GM18868 (cell line): ENCODE measurements at regions not wholly inside any gene's neighbourhood (a gene's known extent, or its start where the extent isn't known, plus 50 kb on each side); places are given as distances from the start of the nearest gene placed in this dataset.
A peak's percentile ranks its signal among the peaks of the same experiment; 100 is the strongest.
"Not testable (repeated sequence)": the region's sequence is repeated elsewhere in the genome, so short reads cannot be mapped to it uniquely, and the experiment has no call there.

Experiments used
- ATAC-seq: cut with Tn5 transposase; IDR thresholded peaks from one replicate; pipeline ENCODE4 v1.9.1; 2021; ENCODE audit warnings: mild to moderate bottlenecking, moderate library complexity; ENCODE audit not compliant: unreplicated experiment

DNA sequence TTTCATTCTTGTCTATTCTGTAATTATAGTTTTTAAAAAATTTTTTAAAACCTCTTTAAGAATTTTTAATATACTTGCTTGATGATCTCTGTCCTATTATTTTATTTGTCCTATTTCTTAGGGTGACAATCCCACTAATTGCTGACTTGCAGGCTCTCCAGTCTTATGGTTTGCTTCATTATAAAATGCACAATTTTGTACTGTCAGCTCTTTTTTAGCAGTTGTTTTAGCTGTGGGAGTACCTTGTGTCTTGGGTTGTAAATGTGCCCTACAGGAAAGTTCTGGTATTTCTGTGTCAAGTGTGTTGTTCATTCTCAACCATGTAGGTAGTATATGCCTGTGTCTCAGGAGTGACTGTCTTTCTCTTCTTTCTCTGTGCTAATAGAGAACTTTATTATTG is 118.2 kb upstream of the IL15 start:
- ATAC-seq = no peak

DNA sequence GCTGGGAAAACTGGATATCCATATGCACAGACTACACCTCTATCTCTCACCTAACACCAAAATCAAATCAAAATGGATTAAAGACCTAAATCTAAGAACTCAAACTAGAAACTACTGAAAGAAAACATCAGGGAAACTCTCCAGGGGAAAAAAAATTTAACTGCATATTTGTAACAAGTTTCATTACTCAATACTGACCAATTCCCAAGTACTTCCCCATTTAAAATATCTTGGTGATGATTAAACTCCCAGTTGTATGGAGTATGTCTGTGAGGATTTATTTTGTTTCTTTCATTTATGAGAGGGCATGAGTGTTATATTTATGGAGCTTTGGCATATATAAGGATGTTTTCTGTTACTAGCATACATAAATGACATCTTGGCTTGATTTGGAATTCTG is 112.3 kb upstream of the IL15 start:
- no peak for ATAC-seq

DNA sequence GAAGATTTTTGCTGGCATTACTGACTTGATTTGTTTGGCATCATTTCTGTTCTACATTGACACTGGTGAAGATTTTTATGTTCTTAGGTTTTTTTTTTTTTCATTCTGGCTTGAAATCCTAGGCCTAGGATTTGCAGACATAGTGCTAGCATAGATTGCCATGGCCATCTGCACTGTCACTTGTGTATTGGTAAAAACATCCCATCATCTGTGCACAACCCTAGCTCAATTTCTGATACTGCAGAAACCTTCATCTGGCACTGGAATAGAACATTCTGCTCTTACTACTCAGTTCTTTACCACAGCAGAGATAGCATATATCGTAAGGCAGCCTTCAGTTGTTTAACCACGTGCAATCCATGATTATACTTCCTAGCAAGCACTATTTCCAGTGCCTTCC is 111.5 kb upstream of the IL15 start:
- no peak for ATAC-seq

DNA sequence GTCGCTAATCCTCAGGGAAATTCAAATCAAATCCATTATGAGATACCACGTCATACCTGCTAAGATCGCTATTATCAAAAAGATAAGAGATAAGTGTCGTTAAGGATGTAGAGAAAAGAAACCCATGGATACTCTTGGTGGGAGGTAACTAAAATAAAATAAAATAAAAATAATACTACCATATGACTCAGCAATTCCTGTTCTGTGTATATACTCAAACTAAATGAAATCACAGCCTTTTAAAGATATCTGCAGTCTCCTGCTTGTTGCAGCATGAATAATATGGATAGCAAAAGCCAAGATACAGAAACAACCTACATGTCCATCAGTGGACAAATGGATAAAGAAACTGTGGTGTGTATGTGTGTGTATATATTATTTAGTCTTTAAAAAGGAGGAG is 105.8 kb upstream of the IL15 start:
- ATAC-seq = no peak

DNA sequence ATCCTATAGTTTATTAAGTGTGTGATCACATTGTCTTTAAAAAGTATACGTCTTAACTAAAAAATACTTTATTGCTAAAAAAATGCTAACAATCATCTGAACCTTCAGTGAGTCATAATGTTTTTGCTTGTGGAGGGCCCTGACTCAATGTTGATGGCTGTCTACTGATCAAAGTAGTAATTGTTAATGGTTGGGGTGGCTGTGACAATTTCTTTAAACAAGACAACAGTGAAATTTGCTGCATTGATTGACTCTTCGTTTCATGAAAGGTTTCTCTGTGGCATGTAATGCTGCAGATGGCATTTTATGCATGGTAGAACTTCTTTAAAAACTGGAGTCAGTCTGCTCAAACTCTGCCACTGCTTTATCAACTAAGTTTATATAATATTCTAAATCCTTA is 101.4 kb upstream of the IL15 start:
- no peak for ATAC-seq

DNA sequence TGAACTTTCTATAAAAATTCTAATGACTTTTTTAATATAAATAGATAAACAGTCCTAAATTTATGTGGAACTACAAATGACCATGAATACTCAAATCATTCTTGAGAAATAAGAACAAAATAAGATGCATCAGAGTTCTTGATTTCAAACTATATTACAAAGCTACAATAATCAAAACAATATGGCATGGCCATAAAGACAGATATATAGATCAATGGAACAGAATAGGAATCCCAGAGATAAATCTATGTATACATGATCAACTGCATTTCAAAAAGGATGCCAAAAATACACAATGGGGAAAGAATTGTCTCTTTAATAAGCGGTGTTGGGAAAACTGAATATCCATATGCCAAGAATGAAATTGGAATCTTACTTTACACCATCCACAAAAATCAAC is 98.4 kb upstream of the IL15 start:
- no peak for ATAC-seq

DNA sequence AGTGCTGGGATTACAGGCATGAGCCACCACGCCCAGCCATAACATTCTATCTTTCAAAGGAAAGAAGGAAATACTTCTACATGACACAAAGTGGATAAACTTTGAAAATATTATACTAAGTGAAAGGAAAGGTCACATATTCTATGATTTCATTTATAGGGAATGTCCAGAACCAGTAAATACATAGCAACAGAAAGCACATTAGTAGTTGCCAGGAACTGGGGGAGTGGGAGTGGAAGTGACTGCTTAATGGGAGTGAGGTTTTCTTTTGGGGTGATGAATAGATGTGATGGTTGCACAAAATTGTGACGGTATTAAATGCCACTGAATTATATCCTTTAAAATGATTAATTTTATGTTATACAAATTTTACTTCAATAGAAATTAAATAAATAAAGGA is 95.7 kb upstream of the IL15 start:
- no peak for ATAC-seq

DNA sequence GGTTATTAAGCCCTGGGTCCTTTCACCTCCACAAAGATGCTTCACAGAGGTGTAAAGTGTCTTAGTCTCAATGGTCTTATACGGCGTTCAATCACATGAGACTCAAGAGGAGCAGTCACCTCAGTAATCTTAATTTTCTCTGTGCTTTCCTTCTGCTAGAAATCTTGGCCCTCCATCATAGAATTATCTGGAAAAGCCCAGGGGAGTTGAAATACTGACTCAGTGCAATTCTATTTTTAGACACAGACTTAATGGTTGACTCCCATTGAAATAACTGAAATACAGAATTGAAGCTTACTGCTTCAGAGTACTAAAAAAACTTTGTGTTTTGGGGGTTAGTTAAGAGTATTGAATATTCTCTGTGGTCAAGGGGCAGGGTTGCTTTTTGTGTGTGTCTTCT is 94.5 kb upstream of the IL15 start:
- no peak for ATAC-seq

DNA sequence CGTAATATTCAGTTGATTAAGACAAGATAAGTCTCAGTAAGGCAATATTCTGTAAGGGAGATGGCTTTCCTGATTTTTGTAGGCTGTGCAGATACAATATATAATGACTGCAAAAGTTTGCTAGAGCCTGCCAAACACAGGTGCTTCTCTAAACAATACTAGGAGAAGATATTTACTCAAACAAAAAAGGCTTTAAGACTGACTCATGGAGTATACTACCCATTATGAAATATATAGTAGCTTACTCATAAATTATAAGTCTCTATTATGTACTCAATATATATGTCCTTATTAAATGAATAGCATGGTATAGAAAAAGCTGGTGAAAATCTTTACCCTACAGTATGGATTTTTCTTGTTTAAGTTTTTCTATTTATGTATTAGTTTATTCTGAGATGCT is 93.2 kb upstream of the IL15 start:
- ATAC-seq = no peak

DNA sequence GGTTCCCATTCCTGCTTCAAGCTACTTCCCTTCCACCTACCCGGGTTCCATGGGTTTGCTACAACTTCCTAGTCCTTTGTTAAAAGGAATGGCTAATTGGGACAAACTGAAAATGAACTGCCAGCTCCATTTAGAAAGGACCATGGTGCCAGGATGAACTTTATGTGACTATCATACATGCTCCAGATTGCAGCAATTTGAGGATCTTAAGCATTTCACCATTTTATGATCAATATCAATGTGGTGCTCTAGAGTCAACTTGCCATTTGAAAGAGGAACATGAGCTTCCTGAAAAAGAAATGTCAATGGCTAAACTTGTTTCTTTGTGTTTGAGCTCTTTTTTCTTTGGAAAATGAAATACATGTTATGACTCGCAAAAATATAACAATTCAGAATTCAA is 92.7 kb upstream of the IL15 start:
- no peak for ATAC-seq

DNA sequence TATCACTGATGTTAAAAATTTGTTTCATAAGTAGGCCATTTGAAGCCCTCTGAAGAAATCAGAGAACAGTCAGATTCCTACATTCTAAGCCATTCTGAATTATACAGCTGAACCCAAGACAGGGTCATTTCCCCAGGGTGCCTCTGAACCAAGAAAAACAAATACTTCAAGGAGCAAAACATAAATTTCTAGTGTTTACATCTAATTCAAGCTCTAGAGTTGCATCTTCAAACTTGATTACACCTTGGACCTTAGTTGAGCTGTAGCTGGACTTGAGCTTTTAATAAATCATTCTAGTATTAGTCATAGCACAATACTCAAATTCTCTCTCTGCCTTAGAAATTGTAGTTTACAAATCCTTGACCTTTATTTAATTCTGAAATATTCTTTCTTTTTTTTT is 87.6 kb upstream of the IL15 start:
- ATAC-seq = no peak

DNA sequence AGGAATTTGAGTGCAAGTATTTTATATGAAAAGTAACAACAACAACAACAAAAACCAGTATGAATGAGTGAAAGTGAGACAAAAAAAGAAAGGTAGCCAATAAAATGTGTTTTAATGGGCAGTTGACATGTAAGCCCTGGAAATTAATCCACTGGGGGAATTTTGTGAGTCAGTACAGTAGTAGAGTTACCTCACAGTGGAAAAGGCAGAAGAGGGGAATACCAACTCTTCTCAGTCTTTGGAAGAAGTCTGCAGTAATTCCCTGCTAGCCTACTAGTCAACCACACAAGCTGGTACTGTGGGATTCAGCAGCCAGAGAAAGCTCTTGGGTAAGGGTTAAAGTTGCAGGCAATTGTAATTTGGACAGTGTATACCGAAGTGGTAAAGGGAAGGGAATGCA is 76.3 kb upstream of the IL15 start:
- ATAC-seq = peak; percentile 94

DNA sequence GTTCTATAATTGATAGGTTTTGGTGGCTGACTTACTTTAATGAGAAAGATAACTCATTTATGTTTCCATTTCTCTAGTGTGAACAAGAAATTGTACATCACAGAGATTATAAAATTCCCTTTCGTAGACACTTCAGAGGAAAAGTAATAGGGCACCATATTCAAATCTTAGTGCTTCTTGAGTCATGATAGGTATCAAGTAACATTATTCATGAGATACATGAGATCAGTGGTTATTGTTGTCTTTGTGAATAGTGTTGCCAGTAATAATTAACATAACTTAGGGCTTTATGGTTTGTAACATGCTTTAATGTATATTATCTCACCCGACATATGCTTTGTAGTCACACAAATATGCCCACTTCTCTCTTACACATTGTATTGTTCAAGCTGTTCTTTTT is 73.7 kb upstream of the IL15 start:
- no peak for ATAC-seq

DNA sequence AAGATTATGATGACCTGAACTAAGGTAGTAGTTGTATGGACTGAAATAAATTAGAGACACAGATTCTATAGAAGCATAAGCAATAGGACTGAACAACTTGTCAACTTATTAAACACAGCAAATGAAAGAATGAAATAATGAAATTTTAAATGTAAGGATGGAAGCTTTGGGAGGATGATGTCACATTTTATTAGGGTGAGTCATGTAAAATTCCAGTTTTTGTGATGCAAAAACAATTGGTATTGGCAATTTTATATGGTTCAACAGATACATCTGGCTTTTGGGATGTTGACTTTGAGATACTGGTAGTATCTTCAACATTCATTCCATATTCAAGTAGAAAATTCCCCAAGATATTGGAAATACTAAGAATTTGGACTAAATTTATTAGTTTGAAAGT is 72.7 kb upstream of the IL15 start:
- ATAC-seq = no peak

DNA sequence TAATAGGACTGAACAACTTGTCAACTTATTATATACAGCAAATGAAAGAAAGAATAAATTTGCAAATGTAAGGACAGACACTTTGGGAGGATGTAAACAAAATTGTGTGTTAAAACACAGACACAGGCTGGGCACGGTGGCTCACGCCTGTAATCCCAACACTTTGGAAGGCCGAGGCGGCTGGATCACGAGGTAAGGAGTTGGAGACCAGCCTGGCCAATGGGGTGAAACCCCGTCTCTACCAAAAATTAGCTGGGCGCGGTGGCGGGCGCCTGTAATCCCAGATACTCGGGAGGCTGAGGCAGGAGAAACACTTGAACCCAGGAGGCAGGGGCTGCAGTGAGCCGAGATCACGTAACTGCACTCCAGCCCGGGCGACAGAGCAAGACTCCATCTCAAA is 71.4 kb upstream of the IL15 start:
- ATAC-seq = not testable (repeated sequence)

DNA sequence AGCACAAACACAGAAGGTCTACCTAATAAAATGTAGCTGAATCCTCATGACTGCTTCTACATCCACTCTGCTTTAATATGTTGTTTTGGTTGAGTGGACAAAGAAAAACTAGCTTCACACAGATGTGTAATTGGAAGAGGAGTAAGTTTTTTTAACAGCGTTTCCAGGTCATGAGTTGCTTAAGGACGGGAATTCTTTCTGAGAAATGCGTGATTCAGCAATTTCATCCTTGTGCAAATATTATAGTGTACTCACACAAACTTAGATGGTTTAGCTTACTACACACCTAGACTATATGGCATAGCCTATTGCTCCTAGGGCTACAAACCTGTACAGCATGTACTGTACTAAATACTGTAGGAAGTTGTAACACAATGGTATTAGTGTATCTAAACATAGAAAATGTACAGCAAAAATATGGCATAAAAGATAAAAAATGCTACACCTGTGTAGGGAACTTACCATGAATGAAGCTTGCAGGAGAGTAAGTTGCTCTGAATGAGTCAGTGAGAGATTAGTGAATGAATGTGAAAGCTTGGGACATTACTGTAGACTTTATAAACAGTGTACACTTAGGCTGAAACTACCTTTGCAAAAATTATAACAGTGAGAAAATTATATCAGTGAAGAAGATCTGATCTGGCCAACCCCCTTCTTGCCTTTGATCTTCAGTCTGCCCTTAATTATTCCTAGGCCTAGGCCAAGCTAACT is 70.8 kb upstream of the IL15 start:
- ATAC-seq = peak; percentile 86

DNA sequence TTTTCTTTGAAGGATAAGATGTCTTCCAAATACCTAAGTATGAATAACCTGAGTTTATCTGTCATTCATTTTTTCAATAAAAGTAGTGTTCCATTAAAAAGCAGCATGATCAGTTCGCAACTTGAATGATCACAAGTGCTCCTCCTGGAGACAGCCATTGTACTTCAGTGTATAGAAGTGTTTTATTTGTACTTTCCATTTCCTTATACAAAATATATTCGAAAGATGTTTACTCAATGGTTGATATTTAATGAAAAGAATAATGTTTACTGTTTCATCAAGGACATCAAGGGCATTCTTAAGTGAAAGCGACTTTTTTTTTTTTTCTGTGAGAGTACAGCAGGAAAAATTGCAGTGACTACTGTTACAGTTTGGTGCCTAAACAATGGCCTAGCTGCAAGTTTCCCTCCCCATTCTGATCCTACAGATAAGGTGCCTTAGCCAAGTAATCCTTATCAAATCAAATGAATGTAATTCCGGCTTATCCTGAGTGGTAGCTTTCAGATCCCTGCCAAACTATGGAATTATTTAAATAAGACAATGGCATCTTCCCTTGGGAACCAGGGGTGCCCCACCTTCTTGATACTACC is 69.0 kb upstream of the IL15 start:
- no peak for ATAC-seq

DNA sequence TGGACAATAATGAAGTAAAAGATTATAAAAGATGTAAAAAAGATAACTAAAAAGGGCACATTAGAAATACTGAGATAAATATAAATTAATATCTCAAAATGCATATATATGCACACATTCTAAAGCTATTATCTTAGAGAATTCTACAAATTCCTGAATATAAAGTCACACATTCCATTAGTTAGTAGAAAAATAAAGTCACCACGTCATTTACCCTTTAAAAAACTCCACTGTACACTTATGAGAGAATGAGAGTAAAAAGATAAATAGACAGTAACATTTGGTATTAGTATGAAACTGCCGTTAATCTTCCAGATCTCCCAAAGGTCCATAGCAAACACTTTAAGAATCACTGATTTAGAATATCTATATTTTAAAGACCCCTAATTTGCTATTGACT is 67.2 kb upstream of the IL15 start:
- no peak for ATAC-seq

DNA sequence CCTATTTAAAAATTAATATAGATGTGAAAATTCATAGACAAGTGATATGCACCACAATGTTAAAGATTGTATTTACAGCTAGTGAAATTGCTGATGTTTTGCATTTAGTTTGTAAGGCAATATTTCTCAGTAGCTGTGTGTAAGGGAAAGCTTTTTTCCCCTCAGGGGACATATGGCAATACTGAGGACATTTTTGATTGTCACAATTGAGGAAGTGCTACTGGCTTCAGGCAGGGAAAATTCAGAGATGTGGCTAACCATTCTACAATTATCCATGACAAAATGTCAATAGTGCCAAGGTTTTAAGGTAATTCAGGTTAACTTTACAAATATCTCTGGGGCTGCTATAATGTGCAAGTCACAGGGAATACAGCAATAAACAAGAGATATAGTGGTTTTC is 66.1 kb upstream of the IL15 start:
- ATAC-seq = no peak

DNA sequence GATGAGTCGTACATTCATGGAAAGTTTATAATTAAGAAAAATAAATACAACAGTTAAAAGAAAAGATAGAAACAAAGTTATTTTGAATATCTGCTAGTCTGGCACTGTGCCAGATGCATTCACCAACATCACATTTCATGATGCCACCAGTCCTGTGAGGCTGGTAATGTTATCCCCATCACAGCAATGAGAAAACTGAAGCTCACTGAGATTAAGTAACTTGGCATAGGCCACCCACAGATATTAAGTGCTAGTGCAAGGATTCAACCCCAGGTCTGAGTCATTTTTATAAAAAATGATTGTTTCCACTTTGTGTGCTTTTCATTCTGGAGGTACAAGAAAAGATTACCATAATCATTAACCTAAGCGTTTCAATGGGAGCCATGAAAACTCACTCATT is 65.0 kb upstream of the IL15 start:
- ATAC-seq = no peak

DNA sequence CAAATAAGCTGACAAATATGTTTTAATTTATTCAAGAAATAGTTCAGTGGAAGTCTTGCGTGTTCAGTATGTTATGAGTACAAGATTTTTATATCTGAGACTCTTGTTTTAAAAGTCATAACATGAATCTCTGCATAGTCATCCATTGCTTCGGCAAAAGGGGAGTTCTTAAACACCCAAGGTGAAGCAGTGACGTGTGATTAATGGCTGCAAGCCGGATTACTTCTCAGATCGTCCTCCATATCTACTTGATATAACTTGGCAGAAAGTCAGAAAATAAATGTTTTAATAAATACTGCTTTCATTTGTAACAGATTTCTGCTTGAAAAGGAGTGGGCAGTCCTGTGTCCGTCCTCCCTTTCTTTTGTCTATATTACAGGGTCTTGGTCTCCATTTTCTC is 64.6 kb upstream of the IL15 start:
- no peak for ATAC-seq

DNA sequence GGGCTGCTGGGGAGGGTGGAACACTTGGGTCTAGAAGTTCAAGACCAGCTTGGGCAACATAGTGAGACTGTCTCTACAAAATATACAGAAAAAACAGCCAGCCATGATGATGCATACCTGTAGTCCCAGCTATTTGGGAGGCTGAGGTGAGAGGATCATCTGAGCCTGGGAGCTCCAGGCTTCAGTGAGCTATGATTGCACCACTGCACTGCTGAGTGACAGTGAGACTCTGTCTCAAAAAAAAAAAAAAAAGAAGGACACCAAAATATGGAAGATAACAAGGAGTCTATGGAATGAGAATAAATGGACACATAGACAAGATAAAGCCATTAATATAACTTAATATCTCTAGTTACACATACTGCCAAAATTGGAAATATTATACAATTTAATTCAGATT is 62.7 kb upstream of the IL15 start:
- ATAC-seq = no peak

DNA sequence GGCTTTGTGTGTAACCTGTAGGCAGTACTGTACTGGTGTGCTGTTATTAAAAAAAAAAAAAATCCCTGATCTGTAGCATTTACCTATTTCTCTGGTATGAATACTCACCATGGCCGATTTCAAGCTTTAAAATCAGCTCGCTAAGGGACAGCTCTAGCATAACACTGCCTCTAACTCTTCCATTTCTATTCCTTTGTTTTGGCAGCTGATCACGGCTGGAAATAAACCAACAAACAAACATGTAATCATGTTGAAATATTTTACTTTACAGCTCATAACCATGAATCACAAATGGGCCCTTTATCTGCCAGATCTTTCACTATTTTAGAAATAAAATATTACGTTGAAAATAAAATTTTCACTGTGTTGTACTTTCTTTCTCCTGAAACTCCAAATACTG is 60.5 kb upstream of the IL15 start:
- no peak for ATAC-seq
